OCI-LY3 (cell line): ENCODE measurements at regions not wholly inside any gene's neighbourhood (a gene's known extent, or its start where the extent isn't known, plus 50 kb on each side); places are given as distances from the start of the nearest gene placed in this dataset.
"Not testable (repeated sequence)": the region's sequence is repeated elsewhere in the genome, so short reads cannot be mapped to it uniquely, and the experiment has no call there.

ENCODE experiments used
- H2AFZ ChIP-seq: fragments of 200-600, 300-600 bp; shearing (Covaris generic); 2 replicates; pipeline ENCODE4 v1.6.0; 2014; ENCODE audit warnings: antibody characterized with exemption, low read depth, low read length
- H3K27ac ChIP-seq: fragments of 200-600, 300-600 bp; sonication (generic); 2 replicates; pipeline ENCODE4 v1.5.1; 2014; ENCODE audit warnings: mild to moderate bottlenecking, low read length, moderate library complexity, mixed read lengths
- H3K27me3 ChIP-seq: fragments of 200-600, 300-600 bp; sonication (generic); 2 replicates; pipeline ENCODE4 v1.6.1; 2014; ENCODE audit warnings: low read depth, low read length, mixed read lengths
- H3K36me3 ChIP-seq: fragments of 200-600, 300-600 bp; sonication (generic); replicated peaks from 2 replicates; pipeline ENCODE3; 2014; ENCODE audit warnings: low read depth, low read length, mixed read lengths
- H3K4me1 ChIP-seq: fragments of 300-600, 200-600 bp; sonication (generic); 2 replicates; pipeline ENCODE4 v1.6.1; 2014; ENCODE audit warnings: low read length, mixed read lengths
- H3K4me2 ChIP-seq: fragments of 200-600, 300-600 bp; sonication (generic); 2 replicates; pipeline ENCODE4 v1.6.1; 2014; ENCODE audit warnings: low read length, mixed read lengths
- H3K4me3 ChIP-seq: fragments of 300-600, 200-600 bp; sonication (generic); 2 replicates; pipeline ENCODE4 v1.5.1; 2014; ENCODE audit warnings: antibody characterized with exemption, mild to moderate bottlenecking, low read length, moderate library complexity
- H3K79me2 ChIP-seq: fragments of 300-600, 200-600 bp; shearing (Covaris generic); 2 replicates; pipeline ENCODE4 v1.6.1; 2014; ENCODE audit warnings: mild to moderate bottlenecking, low read length, mixed read lengths
- H3K9ac ChIP-seq: fragments of 300-600, 200-600 bp; shearing (Covaris generic); 2 replicates; pipeline ENCODE4 v1.6.0; 2014; ENCODE audit warnings: mild to moderate bottlenecking, low read length, moderate library complexity
- H3K9me3 ChIP-seq: fragments of 200-600, 300-600 bp; shearing (Covaris generic); 2 replicates; pipeline ENCODE4 v1.6.1; 2014; ENCODE audit warnings: low read length, mixed read lengths; ENCODE audit not compliant: insufficient read depth
- H4K20me1 ChIP-seq: fragments of 200-600, 300-600 bp; sonication (generic); 2 replicates; pipeline ENCODE4 v1.6.1; 2016; ENCODE audit warnings: low read length, mixed read lengths; ENCODE audit not compliant: insufficient read depth
- EZH2phosphoT487 ChIP-seq: fragments of 200-600 bp; shearing (Covaris generic); IDR thresholded peaks from 2 replicates; pipeline ENCODE4 v1.6.1; 2018; ENCODE audit warnings: antibody characterized with exemption, mixed run types, low read depth
- TF ChIP-seq, protein P1 (sequence below): fragments of 200-600, 300-600 bp; sonication (generic); IDR thresholded peaks from 2 replicates; pipeline ENCODE4 v1.5.1; 2014; ENCODE audit warnings: antibody characterized with exemption, low read length, low read depth

DNA sequence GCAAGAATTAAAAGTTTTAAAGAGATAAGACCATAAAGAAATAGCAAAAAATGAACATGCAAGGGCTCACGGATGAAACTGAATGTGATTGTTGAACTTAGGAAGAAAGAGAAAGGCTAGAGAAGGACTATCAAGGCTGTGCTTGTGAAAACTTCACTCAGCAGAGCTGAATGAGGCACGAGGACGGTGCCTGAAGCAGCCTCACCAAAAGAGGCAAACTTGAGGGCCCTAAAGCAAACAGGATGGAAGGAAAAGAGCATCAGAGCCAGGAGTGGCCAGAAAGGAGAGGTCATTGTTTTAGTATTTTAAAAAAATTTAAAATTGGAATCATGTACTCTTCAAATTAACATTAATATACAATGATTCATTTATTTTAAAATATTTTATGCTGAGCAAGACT lies 191.2 kb upstream of the SOX14 start:
- TF ChIP-seq, protein P1, sequence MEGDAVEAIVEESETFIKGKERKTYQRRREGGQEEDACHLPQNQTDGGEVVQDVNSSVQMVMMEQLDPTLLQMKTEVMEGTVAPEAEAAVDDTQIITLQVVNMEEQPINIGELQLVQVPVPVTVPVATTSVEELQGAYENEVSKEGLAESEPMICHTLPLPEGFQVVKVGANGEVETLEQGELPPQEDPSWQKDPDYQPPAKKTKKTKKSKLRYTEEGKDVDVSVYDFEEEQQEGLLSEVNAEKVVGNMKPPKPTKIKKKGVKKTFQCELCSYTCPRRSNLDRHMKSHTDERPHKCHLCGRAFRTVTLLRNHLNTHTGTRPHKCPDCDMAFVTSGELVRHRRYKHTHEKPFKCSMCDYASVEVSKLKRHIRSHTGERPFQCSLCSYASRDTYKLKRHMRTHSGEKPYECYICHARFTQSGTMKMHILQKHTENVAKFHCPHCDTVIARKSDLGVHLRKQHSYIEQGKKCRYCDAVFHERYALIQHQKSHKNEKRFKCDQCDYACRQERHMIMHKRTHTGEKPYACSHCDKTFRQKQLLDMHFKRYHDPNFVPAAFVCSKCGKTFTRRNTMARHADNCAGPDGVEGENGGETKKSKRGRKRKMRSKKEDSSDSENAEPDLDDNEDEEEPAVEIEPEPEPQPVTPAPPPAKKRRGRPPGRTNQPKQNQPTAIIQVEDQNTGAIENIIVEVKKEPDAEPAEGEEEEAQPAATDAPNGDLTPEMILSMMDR = no peak
- no peak for TF ChIP-seq EZH2phosphoT487
- Histone ChIP-seq H3K27me3 (no peaks in the 10 kb centered on the region), H3K79me2 (no peaks in the 10 kb centered on the region), H3K9ac (no peak overlapping the region), H3K9me3 (no peaks in the 10 kb centered on the region), H3K27ac (no peak overlapping the region), H3K36me3 (no peaks in the 10 kb centered on the region), H3K4me3 (no peak overlapping the region), H4K20me1 (no peaks in the 10 kb centered on the region), H2AFZ (no peak overlapping the region), H3K4me2 (no peak overlapping the region), H3K4me1 (no peaks in the 10 kb centered on the region)

DNA sequence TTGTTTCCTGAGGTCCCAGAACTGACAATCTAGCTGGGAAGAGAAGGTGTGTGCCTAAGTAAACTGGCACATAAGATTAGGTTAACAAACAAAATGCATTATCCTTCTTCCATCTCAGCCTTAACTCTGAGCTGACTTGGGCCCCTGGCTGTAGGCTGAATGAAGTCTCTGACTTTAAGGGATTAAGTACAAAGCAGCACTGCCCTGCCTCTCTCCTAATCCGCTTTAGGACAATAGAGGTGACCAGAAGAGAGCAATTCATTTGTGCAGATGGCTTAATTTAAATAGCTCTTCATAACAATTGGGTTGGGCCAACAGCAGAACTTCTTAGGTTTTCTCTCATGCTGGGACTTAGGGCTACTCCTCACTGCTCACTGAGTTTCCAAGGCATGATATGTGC lies 181.6 kb upstream of the SOX14 start:
- Histone ChIP-seq H3K4me2 (no peak overlapping the region), H3K79me2 (no peaks in the 10 kb centered on the region), H4K20me1 (no peaks in the 10 kb centered on the region), H3K4me1 (no peaks in the 10 kb centered on the region), H3K9me3 (no peaks in the 10 kb centered on the region), H3K4me3 (no peak overlapping the region), H3K36me3 (no peaks in the 10 kb centered on the region), H2AFZ (no peak overlapping the region), H3K27me3 (no peaks in the 10 kb centered on the region), H3K9ac (no peak overlapping the region), H3K27ac (no peak overlapping the region)
- TF ChIP-seq, protein P1 = no peak
- TF ChIP-seq EZH2phosphoT487 = no peak

DNA sequence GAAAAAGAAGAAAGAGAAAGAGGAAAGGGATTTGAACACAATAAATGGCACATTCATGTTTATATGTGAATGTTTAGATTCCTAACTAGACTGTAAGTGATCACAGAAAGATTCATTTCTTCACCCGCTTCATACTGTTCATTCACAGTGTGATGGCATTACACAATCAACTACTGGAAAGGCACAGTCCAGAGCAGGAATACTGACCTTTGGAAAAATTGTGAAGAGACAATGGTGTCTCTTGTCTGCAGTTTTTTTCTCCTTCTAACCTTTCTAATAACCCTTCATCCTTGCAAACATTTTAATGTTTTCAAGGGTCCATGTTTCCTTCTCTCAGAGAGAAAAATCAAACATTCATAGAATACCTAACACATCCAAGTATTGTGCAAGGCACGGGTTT lies 180.9 kb upstream of the SOX14 start:
- Histone ChIP-seq H3K9ac (no peak overlapping the region), H3K27me3 (no peaks in the 10 kb centered on the region), H3K36me3 (no peaks in the 10 kb centered on the region), H3K4me3 (no peak overlapping the region), H3K79me2 (no peaks in the 10 kb centered on the region), H3K4me2 (no peak overlapping the region), H3K27ac (no peak overlapping the region), H3K4me1 (no peaks in the 10 kb centered on the region), H4K20me1 (no peaks in the 10 kb centered on the region), H3K9me3 (no peaks in the 10 kb centered on the region), H2AFZ (no peak overlapping the region)
- no peak for TF ChIP-seq EZH2phosphoT487
- TF ChIP-seq, protein P1 = no peak

DNA sequence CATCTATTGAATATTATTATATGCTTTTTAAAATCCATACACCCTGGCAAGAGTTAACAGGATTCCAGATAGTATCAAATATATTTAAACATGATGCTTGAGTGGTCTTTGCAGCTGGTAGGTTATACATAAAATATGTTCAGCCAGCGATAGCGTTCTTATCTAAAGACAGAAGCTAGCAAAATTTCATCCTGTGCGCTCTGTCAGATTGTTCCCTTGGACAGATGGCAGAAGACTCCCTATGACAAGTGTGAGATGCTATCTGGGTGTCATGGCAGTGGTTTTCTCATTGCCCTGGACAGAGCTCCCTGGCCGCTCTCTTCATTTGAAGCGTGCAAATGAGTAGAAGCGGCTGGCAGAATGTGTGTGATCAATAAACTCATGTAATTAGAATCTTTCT lies 175.2 kb upstream of the SOX14 start:
- H3K4me3 ChIP-seq = no peak overlapping the region
- H3K36me3 ChIP-seq = no peaks in the 10 kb centered on the region
- H2AFZ ChIP-seq = no peak overlapping the region
- H3K27me3 ChIP-seq = no peaks in the 10 kb centered on the region
- no peaks in the 10 kb centered on the region for H4K20me1 ChIP-seq
- no peak overlapping the region for H3K9ac ChIP-seq
- no peaks in the 10 kb centered on the region for H3K9me3 ChIP-seq
- no peak overlapping the region for H3K4me2 ChIP-seq
- H3K79me2 ChIP-seq = no peaks in the 10 kb centered on the region
- no peak overlapping the region for H3K27ac ChIP-seq
- H3K4me1 ChIP-seq = no peaks in the 10 kb centered on the region
- no peak for TF ChIP-seq EZH2phosphoT487
- TF ChIP-seq, protein P1 = no peak

DNA sequence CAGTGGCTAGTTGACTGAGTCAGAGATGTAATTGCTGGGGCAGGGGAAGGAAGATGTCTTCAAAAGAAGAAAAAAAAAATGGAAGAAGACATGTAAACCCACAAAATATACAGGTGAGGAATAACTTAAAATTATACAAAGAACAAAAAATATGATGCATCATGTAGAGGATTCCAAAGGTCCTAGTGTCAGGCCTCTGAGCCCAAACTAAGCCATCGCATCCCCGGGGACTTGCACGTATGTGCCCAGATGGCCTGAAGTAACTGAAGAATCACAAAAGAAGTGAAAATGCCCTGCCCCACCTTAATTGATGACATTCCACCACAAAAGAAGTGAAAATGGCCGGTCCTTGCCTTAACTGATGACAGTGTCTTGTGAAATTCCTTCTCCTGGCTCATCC lies 168.7 kb upstream of the SOX14 start:
- H3K27ac ChIP-seq, H3K9ac ChIP-seq, H3K79me2 ChIP-seq, H2AFZ ChIP-seq, H3K36me3 ChIP-seq, H3K27me3 ChIP-seq, H3K4me1 ChIP-seq, H3K4me2 ChIP-seq, H3K4me3 ChIP-seq, H4K20me1 ChIP-seq, H3K9me3 ChIP-seq: not testable (repeated sequence)
